ENCODE measurements at regions not wholly inside any gene's neighbourhood (a gene's known extent, or its start where the extent isn't known, plus 50 kb on each side); places are given as distances from the start of the nearest gene placed in this dataset.

DNA sequence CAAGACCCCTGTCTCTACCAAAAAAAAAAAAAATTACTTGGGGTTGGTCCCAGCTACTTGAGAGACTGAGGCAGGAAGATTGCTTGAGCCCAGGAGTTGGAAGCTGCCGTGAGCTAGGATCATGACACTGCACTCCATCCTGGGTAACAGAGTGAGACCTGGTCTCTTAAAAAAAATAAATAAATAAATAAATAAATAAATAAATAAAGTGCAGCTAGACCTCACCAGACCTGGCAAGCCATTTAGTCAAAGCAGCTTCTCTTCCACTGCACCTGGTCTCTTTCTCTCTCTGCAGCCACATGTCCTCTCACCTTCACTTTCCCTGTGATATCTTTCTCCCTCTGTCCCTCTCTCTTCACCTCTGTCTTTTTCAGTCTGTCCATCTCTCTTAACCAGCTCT is 75.2 kb upstream of the CHCHD3 start:
- Histone ChIP-seq H2AFZ (ENCODE audit: insufficient read depth, low read depth, low read length, poor library complexity, severe bottlenecking) (no peak overlapping the region), H3K79me2 (ENCODE audit: insufficient read depth, low read length) (no peaks in the 10 kb centered on the region), H4K20me1 (ENCODE audit: insufficient read depth, low read length) (no peaks in the 10 kb centered on the region), H3K27me3 (ENCODE audit: control insufficient read depth in 2 of 2, insufficient read depth in 2 of 2, low read length in 2 of 2) (no peaks in the 10 kb centered on the region), H3K27ac (ENCODE audit: low read depth in 1 of 2, low read length in 2 of 2) (no peak overlapping the region), H3K9ac (ENCODE audit: insufficient read depth, low read length, poor library complexity, severe bottlenecking) (no peak overlapping the region), H3K9me3 (replicated peaks in 1 of 2; ENCODE audit: control insufficient read depth in 1 of 2, insufficient read depth in 1 of 2, low read length in 2 of 2) (no peaks in the 10 kb centered on the region), H3K36me3 (replicated peaks in 1 of 2; ENCODE audit: control insufficient read depth in 1 of 2, insufficient read depth in 2 of 2, low read length in 2 of 2) (no peaks in the 10 kb centered on the region), H3K4me2 (replicated peaks; ENCODE audit: extremely low read depth, low read length, poor library complexity, severe bottlenecking) (no peak overlapping the region), H3K4me1 (ENCODE audit: control insufficient read depth in 1 of 2, insufficient read depth in 2 of 2, low read length in 2 of 2) (no peaks in the 10 kb centered on the region), H3K4me3 (replicated peaks in 1 of 3; ENCODE audit: low read depth in 2 of 3, low read length in 3 of 3) (no peak overlapping the region)
- no peak overlapping the region for H3K27ac Mint-ChIP-seq
- WGBS (ENCODE audit: insufficient coverage) = no CpG with 5 or more reads among the region's 1 CpG
- H3K36me3 Mint-ChIP-seq = no peaks in the 10 kb centered on the region
- DNase-seq = no peak
- H3K4me3 Mint-ChIP-seq = no peak overlapping the region
- peaks cover 1 to 7% (median 2%) of the 10 kb centered on the region in 3 donors for H3K27me3 Mint-ChIP-seq (ENCODE audit: low read depth in 3 of 3)
- peaks cover 0 to 6% (median 0%) of the 10 kb centered on the region in 7 donors for H3K9me3 Mint-ChIP-seq
- TF ChIP-seq, protein P1, sequence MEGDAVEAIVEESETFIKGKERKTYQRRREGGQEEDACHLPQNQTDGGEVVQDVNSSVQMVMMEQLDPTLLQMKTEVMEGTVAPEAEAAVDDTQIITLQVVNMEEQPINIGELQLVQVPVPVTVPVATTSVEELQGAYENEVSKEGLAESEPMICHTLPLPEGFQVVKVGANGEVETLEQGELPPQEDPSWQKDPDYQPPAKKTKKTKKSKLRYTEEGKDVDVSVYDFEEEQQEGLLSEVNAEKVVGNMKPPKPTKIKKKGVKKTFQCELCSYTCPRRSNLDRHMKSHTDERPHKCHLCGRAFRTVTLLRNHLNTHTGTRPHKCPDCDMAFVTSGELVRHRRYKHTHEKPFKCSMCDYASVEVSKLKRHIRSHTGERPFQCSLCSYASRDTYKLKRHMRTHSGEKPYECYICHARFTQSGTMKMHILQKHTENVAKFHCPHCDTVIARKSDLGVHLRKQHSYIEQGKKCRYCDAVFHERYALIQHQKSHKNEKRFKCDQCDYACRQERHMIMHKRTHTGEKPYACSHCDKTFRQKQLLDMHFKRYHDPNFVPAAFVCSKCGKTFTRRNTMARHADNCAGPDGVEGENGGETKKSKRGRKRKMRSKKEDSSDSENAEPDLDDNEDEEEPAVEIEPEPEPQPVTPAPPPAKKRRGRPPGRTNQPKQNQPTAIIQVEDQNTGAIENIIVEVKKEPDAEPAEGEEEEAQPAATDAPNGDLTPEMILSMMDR (IDR thresholded peaks at IDR 0.05) = no peak
- H3K4me1 Mint-ChIP-seq = no peaks in the 10 kb centered on the region
- intact Hi-C loops (cut with micrococcal nuclease) = no loop called here

GRCh38 chr7:133164498-133164897 is 82.6 kb upstream of the CHCHD3 start:
- 100% methylated on average over 1 of the region's 6 CpGs for WGBS (ENCODE audit: insufficient coverage)
- H3K4me3 ChIP-seq (replicated peaks in 1 of 3; ENCODE audit: low read depth in 2 of 3, low read length in 3 of 3) = no peak overlapping the region
- H3K4me2 ChIP-seq (replicated peaks; ENCODE audit: extremely low read depth, low read length, poor library complexity, severe bottlenecking) = no peak overlapping the region
- no peaks in the 10 kb centered on the region for H3K36me3 ChIP-seq (replicated peaks in 1 of 2; ENCODE audit: control insufficient read depth in 1 of 2, insufficient read depth in 2 of 2, low read length in 2 of 2)
- no peaks in the 10 kb centered on the region for H3K4me1 ChIP-seq (ENCODE audit: control insufficient read depth in 1 of 2, insufficient read depth in 2 of 2, low read length in 2 of 2)
- no peak overlapping the region for H2AFZ ChIP-seq (ENCODE audit: insufficient read depth, low read depth, low read length, poor library complexity, severe bottlenecking)
- no peaks in the 10 kb centered on the region for H3K27me3 ChIP-seq (ENCODE audit: control insufficient read depth in 2 of 2, insufficient read depth in 2 of 2, low read length in 2 of 2)
- H4K20me1 ChIP-seq (ENCODE audit: insufficient read depth, low read length) = no peaks in the 10 kb centered on the region
- H3K79me2 ChIP-seq (ENCODE audit: insufficient read depth, low read length) = no peaks in the 10 kb centered on the region
- H3K9me3 Mint-ChIP-seq = peaks cover 0 to 3% (median 0%) of the 10 kb centered on the region in 7 donors
- H3K36me3 Mint-ChIP-seq = no peaks in the 10 kb centered on the region
- intact Hi-C loops (cut with micrococcal nuclease) = no loop called here
- no peak overlapping the region for H3K4me3 Mint-ChIP-seq
- no peak overlapping the region for H3K27ac ChIP-seq (ENCODE audit: low read depth in 1 of 2, low read length in 2 of 2)
- TF ChIP-seq, protein P1 (IDR thresholded peaks at IDR 0.05) = no peak
- no peak overlapping the region for H3K27ac Mint-ChIP-seq
- no peaks in the 10 kb centered on the region for H3K4me1 Mint-ChIP-seq
- peaks cover under 1 to 3% (median under 1%) of the 10 kb centered on the region in 3 donors for H3K27me3 Mint-ChIP-seq (ENCODE audit: low read depth in 3 of 3)
- no peak for DNase-seq
- no peak overlapping the region for H3K9ac ChIP-seq (ENCODE audit: insufficient read depth, low read length, poor library complexity, severe bottlenecking)
- H3K9me3 ChIP-seq (replicated peaks in 1 of 2; ENCODE audit: control insufficient read depth in 1 of 2, insufficient read depth in 1 of 2, low read length in 2 of 2) = no peaks in the 10 kb centered on the region
